HEK293T (cell line): ENCODE measurements at regions not wholly inside any gene's neighbourhood (a gene's known extent, or its start where the extent isn't known, plus 50 kb on each side); places are given as distances from the start of the nearest gene placed in this dataset.
"Not testable (repeated sequence)": the region's sequence is repeated elsewhere in the genome, so short reads cannot be mapped to it uniquely, and the experiment has no call there.

Experiments
- CTCF ChIA-PET: fragments of 350-600 bp; formaldehyde crosslinking; extraction: SDS; loops from one replicate; lab custom pipeline; 2021; ENCODE audit warnings: antibody characterized with exemption, inconsistent platforms; lab: Yijun Ruan, JAX
- POLR2A ChIA-PET: fragments of 350-600 bp; formaldehyde crosslinking; extraction: SDS; loops from one replicate; lab custom pipeline; 2020; ENCODE audit warnings: antibody characterized with exemption, inconsistent platforms; lab: Yijun Ruan, JAX
- DNase-seq: peaks from one replicate; pipeline ENCODE4 v3.0.0; 2012; ENCODE audit warnings: mixed read lengths; ENCODE audit errors: extremely low spot score
- ARNT ChIP-seq: fragments of 450-650 bp; IDR thresholded peaks from 2 replicates; pipeline ENCODE4 v1.6.1; 2017; ENCODE audit warnings: mild to moderate bottlenecking
- BHLHE40 ChIP-seq: fragments of 450-650 bp; IDR thresholded peaks from 2 replicates; pipeline ENCODE4 v1.6.1; 2016; ENCODE audit warnings: mild to moderate bottlenecking, moderate library complexity, borderline replicate concordance
- CTBP1 ChIP-seq: fragments of 450-650 bp; IDR thresholded peaks from 2 replicates; pipeline ENCODE4 v1.6.1; 2016; ENCODE audit warnings: borderline replicate concordance
- ELF4 ChIP-seq: fragments of 450-650 bp; IDR thresholded peaks from 2 replicates; pipeline ENCODE4 v1.6.1; 2017; ENCODE audit warnings: antibody characterized with exemption
- FOXA1 ChIP-seq: fragments of 450-650 bp; IDR thresholded peaks from 2 replicates; pipeline ENCODE4 v1.6.1; 2016; ENCODE audit warnings: mild to moderate bottlenecking
- FOXK2 ChIP-seq: fragments of 450-650 bp; IDR thresholded peaks from 2 replicates; pipeline ENCODE4 v1.6.1; 2016; ENCODE audit warnings: mild to moderate bottlenecking
- FOXM1 ChIP-seq: fragments of 450-650 bp; IDR thresholded peaks from 2 replicates; pipeline ENCODE4 v1.6.1; 2017; ENCODE audit warnings: mild to moderate bottlenecking, borderline replicate concordance
- HDGF ChIP-seq: fragments of 450-650 bp; IDR thresholded peaks from 2 replicates; pipeline ENCODE4 v1.6.1; 2017; ENCODE audit warnings: antibody characterized with exemption, borderline replicate concordance
- L3MBTL2 ChIP-seq: fragments of 450-650 bp; conservative IDR thresholded peaks from 2 replicates; pipeline ENCODE4 v1.6.1; 2016; ENCODE audit warnings: mild to moderate bottlenecking
- LEF1 ChIP-seq: fragments of 450-650 bp; IDR thresholded peaks from 2 replicates; pipeline ENCODE4 v1.6.1; 2017; ENCODE audit warnings: mild to moderate bottlenecking, borderline replicate concordance
- NFRKB ChIP-seq: fragments of 450-650 bp; IDR thresholded peaks from 2 replicates; pipeline ENCODE4 v1.6.1; 2016; ENCODE audit warnings: mild to moderate bottlenecking, moderate library complexity
- SP1 ChIP-seq: fragments of 450-650 bp; IDR thresholded peaks from 2 replicates; pipeline ENCODE4 v1.6.1; 2017
- SUZ12 ChIP-seq: fragments of 450-650 bp; IDR thresholded peaks from 2 replicates; pipeline ENCODE4 v1.6.1; 2016; ENCODE audit warnings: mild to moderate bottlenecking
- TARDBP ChIP-seq: fragments of 450-650 bp; IDR thresholded peaks from 2 replicates; pipeline ENCODE4 v1.6.1; 2016
- ZNF384 ChIP-seq: fragments of 450-650 bp; IDR thresholded peaks from 2 replicates; pipeline ENCODE4 v1.6.1; 2016
- TF ChIP-seq, protein P1 (sequence below): fragments of 450-650 bp; IDR thresholded peaks from 2 replicates; pipeline ENCODE4 v1.6.1; 2016

DNA sequence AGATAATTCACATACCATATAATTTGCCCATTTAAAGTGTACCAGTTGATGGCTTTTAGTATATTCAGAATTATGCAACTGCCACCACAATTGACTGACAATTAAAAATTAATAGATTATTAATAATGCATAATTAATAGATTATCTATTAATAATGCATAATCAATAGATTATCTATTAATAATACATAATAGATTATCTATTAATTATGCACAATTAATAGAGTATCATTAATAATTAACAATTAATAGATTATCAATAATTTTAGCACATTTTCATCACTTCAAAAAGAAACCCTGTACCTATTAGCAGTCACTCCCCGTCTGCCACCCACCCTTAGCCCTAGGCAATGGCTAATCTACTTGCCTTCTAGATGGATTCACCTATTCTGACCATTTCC, 108.6 kb upstream of the NR3C2 start:
- TF ChIP-seq SUZ12 (no peak), L3MBTL2 (no peak), FOXA1 (no peak), ELF4 (no peak), FOXK2 (no peak)
- ChIA-PET POLR2A (no interaction called here), CTCF (no interaction called here)
- no peak for DNase-seq

DNA sequence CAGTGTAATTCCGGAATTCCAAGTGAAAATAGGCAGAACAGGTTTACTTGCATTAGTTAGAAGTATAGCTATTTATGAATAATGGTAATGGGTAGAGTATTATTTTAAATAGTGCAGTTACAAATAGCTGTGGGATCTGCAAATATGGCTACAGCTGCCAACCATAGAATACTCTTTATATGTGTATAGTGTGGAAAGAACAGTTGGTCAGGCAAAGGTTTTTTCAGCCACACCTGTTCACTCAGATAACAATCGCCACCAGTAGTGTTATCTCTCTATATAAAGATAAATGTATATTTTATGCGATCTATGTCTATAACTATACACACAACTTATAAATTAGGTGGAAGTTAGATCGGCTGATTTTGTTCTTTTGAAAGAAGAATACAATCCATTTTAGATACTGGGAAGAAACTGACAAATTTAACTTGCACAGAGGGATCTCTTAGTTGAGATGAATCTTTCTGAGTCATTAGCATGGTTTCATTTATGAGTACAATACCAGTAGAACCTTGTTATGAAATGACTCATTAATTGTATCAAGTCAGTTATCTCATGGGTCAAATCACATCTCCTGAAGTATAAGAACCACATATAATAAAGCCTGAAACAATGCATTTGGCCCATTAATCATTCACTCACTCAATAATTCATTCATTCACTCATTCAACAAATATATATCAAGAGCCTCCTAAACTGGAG, 100.9 kb upstream of the NR3C2 start:
- no peak for TF ChIP-seq ELF4
- TF ChIP-seq TARDBP, result no peak
- ChIA-PET CTCF (no interaction called here), POLR2A (no interaction called here)
- DNase-seq, result no peak

DNA sequence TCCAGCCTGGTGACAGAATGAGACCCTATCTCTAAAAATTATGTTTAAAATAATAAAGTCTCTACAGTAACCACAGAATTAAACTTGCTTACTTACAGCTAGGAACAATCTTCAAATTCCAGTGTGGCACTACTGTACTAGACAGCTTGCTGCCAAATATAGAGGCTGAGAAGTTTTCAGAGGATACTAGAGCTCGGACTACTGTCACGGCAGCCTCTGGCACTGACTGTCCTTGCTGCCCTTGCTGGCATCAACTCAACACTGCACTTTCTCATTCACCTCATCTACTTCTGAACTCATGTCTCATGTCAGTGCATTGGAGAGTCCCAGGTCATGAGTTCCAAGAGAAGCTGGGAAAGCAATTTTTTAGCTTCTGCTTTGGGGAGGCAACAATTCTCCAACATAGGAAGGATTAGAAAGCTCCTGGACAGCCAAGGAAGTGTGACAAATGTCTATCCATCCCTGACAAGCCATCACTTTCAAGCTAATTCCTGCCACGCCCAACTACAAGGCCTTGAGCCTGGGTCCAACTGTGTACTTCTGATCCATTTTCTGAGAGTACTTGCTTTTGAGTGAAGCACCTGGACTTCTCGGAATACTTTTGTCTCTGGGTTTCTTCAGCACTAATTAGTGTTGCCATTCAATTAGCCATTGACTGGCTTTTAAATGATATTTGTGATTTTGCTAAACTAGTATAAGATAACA, 98.6 kb upstream of the NR3C2 start:
- no peak for DNase-seq
- POLR2A ChIA-PET, result no interaction called here
- CTCF ChIA-PET, result no interaction called here
- TF ChIP-seq ZNF384 (no peak), NFRKB (no peak), SP1 (no peak)

DNA sequence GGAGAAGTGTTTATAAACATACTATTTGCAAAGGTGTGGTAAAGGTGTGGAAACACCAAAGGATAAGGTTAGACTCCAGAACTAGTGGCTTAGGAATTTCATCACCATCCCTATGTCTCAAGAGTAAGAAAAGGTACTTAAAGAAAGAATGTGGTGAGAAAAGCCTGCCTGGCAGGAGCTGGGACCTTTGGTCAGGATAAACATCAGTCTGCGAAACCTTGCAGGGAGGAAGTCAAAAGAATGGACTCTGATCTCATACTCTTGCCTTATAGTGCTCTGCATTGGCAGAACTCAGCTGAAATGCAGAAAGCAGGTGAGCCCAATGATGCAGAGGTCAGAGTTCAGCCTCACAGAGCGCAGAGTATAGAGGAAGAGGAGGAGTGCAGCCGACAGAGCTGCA, 97.2 kb upstream of the NR3C2 start:
- CTCF ChIA-PET, result no interaction called here
- POLR2A ChIA-PET, result no interaction called here
- no peak for TF ChIP-seq ELF4
- TF ChIP-seq ZNF384, result no peak
- no peak for TF ChIP-seq SUZ12
- no peak for TF ChIP-seq ARNT
- no peak for TF ChIP-seq BHLHE40
- no peak for TF ChIP-seq FOXK2
- TF ChIP-seq, protein P1, sequence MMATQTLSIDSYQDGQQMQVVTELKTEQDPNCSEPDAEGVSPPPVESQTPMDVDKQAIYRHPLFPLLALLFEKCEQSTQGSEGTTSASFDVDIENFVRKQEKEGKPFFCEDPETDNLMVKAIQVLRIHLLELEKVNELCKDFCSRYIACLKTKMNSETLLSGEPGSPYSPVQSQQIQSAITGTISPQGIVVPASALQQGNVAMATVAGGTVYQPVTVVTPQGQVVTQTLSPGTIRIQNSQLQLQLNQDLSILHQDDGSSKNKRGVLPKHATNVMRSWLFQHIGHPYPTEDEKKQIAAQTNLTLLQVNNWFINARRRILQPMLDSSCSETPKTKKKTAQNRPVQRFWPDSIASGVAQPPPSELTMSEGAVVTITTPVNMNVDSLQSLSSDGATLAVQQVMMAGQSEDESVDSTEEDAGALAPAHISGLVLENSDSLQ, result no peak
- TF ChIP-seq LEF1, result no peak
- no peak for TF ChIP-seq TARDBP
- TF ChIP-seq NFRKB, result no peak
- no peak for TF ChIP-seq L3MBTL2
- no peak for TF ChIP-seq FOXA1
- no peak for TF ChIP-seq CTBP1
- TF ChIP-seq HDGF, result no peak
- no peak for DNase-seq

DNA sequence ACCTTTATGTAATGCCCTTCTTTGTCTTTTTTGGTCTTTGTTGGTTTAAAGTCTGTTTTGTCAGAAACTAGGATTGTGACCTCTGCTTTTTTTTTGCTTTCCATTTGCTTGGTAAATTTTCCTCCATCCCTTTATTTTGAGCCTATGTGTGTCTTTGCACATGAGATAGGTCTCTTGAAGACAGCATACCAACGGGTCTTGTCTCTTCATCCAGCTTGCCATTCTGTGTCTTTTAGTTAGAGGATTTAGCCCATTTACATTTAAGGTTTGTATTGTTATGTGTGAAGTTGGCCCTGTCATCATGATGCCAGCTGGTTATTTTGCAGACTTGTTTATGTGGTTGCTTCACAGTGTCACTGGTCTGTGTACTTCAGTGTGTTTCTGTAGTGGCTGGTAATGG, 91.6 kb upstream of the NR3C2 start:
- DNase-seq, CTCF ChIA-PET: not testable (repeated sequence)
- POLR2A ChIA-PET, result interaction anchor here (0.7 kb wide), 1 partner anchor 147 kb away, joined by 3 read pairs; no protein-coding TSS in a partner anchor

DNA sequence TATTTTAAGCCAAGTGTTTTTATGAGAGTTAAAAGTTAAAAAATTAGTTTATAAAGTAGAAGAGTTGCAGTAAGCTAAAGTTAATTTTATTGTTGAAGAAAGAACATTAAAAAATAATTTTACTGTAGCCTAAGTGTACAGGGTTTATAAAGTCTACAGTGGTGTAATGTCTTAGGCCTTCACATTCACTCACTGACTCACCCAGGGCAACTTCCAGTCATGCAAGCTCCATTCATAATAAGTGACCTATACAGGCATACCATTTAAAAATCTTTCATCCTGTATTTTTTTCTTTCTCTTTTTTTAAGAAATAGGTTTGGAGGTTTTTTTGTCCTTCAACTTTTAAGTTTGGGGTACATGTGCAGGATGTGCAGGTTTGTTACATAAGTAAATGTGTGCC, 87.9 kb upstream of the NR3C2 start:
- ChIA-PET POLR2A (no interaction called here), CTCF (no interaction called here)
- no peak for TF ChIP-seq NFRKB
- no peak for TF ChIP-seq TARDBP
- DNase-seq, result no peak

DNA sequence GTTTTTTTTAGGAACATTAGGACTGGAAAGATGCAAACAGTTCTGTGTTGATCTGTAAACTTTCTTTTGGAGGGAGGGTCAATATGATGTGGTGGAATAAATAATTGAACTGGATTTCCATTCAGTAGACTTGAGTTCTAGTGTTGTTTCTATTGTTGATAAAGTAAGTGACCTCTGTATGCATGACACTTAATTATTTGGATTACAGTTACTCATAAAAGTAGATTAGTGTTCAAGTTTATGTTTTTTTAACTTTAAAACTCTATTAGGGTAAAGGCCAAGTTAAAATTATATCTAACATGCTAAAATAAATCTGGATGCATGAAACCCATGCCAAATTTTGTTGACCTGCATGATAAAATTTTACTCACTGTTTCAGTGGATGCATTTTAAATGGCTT, 85.4 kb upstream of the NR3C2 start:
- no peak for DNase-seq
- POLR2A ChIA-PET, result no interaction called here
- TF ChIP-seq LEF1, result no peak
- TF ChIP-seq TARDBP, result no peak
- TF ChIP-seq HDGF, result no peak
- no peak for TF ChIP-seq FOXM1
- no peak for TF ChIP-seq SP1
- TF ChIP-seq, protein P1, result no peak
- no peak for TF ChIP-seq FOXA1
- no peak for TF ChIP-seq NFRKB
- TF ChIP-seq ZNF384, result no peak
- TF ChIP-seq BHLHE40, result no peak
- TF ChIP-seq ELF4, result no peak
- no peak for TF ChIP-seq FOXK2
- no peak for TF ChIP-seq ARNT
- TF ChIP-seq SUZ12, result no peak
- TF ChIP-seq L3MBTL2, result no peak
- CTCF ChIA-PET, result no interaction called here

DNA sequence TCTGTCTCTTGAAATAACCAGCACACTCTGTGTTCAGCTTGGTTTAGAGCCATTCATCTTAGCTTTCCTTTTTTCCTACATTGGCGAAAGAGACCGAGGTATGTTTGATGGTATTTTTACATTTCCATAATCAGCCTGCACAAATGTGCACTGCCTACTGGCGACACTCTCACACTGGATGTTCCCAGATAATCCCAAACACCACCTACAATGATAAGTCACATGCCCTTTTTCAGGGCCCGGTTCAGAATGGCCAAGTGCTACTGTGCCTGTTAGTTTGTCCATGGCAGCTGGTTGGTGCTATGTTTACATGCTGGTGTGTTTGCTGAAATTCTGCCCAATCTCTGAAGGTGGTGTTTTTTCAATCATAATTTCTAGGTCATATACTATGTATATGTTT, 80.8 kb upstream of the NR3C2 start:
- ChIA-PET CTCF (no interaction called here), POLR2A (no interaction called here)
- TF ChIP-seq FOXK2 (no peak), TARDBP (no peak), SP1 (no peak), L3MBTL2 (no peak), NFRKB (no peak), HDGF (no peak), LEF1 (no peak), ZNF384 (no peak), BHLHE40 (no peak), FOXM1 (no peak), SUZ12 (no peak), CTBP1 (no peak), ARNT (no peak), FOXA1 (no peak), ELF4 (no peak)
- TF ChIP-seq, protein P1, result no peak
- DNase-seq, result no peak
